GM23338 (cell line): ENCODE measurements at regions not wholly inside any gene's neighbourhood (a gene's known extent, or its start where the extent isn't known, plus 50 kb on each side); places are given as distances from the start of the nearest gene placed in this dataset.

Source experiments
- CREB1 ChIP-seq: fragments of 250-450 bp; sonication (Bioruptor Pico); IDR thresholded peaks from 2 replicates; pipeline ENCODE4 v1.5.0; 2020; ENCODE audit warnings: low read depth, mild to moderate bottlenecking, moderate library complexity
- EZH2 ChIP-seq: fragments of 200-600 bp; sonication (generic); IDR thresholded peaks from one replicate; pipeline ENCODE4 v1.8.0; 2017; ENCODE audit warnings: antibody characterized with exemption, mild to moderate bottlenecking, low read depth; ENCODE audit not compliant: unreplicated experiment
- EZH2phosphoT487 ChIP-seq: fragments of 200-600 bp; sonication (generic); IDR thresholded peaks from one replicate; pipeline ENCODE4 v1.8.1; 2018; ENCODE audit warnings: antibody characterized with exemption; ENCODE audit not compliant: unreplicated experiment
- JUNB ChIP-seq: IDR thresholded peaks from one replicate; pipeline ENCODE4 v1.6.1; 2016; ENCODE audit warnings: antibody characterized with exemption; ENCODE audit not compliant: unreplicated experiment
- NANOG ChIP-seq: IDR thresholded peaks from 2 replicates; pipeline ENCODE4 v1.6.1; 2016; ENCODE audit warnings: antibody characterized with exemption, borderline replicate concordance
- POLR2AphosphoS5 ChIP-seq: IDR thresholded peaks from 2 replicates; pipeline ENCODE4 v1.6.1; 2016; ENCODE audit warnings: antibody characterized with exemption, low read depth
- ZNF331 ChIP-seq: fragments of 250-450 bp; sonication (Bioruptor Pico); IDR thresholded peaks from 2 replicates; pipeline ENCODE4 v1.5.0; 2020; ENCODE audit warnings: low read depth, mild to moderate bottlenecking, moderate library complexity
- TF ChIP-seq, protein P1 (sequence below), 2 experiments: fragments of 200-600 bp in 1 of 2; sonication (generic) in 1 of 2; conservative IDR thresholded peaks; 2 replicates each; pipeline versions ENCODE4 v1.5.1 to v1.6.1; 2016 to 2017; ENCODE audit warnings: antibody characterized with exemption in 2 of 2, low read depth in 2 of 2, mild to moderate bottlenecking in 2 of 2, moderate library complexity in 1 of 2

- TF ChIP-seq, protein P1, sequence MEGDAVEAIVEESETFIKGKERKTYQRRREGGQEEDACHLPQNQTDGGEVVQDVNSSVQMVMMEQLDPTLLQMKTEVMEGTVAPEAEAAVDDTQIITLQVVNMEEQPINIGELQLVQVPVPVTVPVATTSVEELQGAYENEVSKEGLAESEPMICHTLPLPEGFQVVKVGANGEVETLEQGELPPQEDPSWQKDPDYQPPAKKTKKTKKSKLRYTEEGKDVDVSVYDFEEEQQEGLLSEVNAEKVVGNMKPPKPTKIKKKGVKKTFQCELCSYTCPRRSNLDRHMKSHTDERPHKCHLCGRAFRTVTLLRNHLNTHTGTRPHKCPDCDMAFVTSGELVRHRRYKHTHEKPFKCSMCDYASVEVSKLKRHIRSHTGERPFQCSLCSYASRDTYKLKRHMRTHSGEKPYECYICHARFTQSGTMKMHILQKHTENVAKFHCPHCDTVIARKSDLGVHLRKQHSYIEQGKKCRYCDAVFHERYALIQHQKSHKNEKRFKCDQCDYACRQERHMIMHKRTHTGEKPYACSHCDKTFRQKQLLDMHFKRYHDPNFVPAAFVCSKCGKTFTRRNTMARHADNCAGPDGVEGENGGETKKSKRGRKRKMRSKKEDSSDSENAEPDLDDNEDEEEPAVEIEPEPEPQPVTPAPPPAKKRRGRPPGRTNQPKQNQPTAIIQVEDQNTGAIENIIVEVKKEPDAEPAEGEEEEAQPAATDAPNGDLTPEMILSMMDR (conservative IDR thresholded peaks at IDR 0.05; ENCODE audit: low read depth in 2 of 2) = no peak
- no peak for TF ChIP-seq EZH2phosphoT487
- no peak for TF ChIP-seq EZH2
- TF ChIP-seq JUNB = no peak
- TF ChIP-seq POLR2AphosphoS5 = no peak
- no peak for TF ChIP-seq CREB1
- TF ChIP-seq NANOG = no peak
- no peak for TF ChIP-seq ZNF331 (CRISPR knock-in tag)
These were observed 128.5 kb upstream of the PTPRM start for GRCh38 chr18:7438646-7439045.
